ENCODE measurements at regions not wholly inside any gene's neighbourhood (a gene's known extent, or its start where the extent isn't known, plus 50 kb on each side); places are given as distances from the start of the nearest gene placed in this dataset.

GRCh38 chr11:110795112-110795624, 82.9 kb upstream of the ARHGAP20 start:
- H3K27ac ChIP-seq (ENCODE audit: low read depth, low read length, severe bottlenecking), result no peak overlapping the region
- 67% methylated on average over 1 of the region's 1 CpG; no CpG with 5 or more reads in 1 of the 2 experiments for WGBS, 2 experiments (ENCODE audit: insufficient coverage in 2 of 2)
- no peaks in the 10 kb centered on the region for H3K9me3 ChIP-seq (ENCODE audit: control insufficient read depth, low read length)
- no peaks in the 10 kb centered on the region for H3K4me1 ChIP-seq (ENCODE audit: control insufficient read depth, insufficient read depth, low read length, poor library complexity, severe bottlenecking)
- H3K36me3 ChIP-seq (ENCODE audit: control insufficient read depth, insufficient read depth, low read length), result no peaks in the 10 kb centered on the region
- H3K4me3 ChIP-seq (ENCODE audit: extremely low read depth, insufficient read depth, low read length, poor library complexity, severe bottlenecking), result no peak overlapping the region

DNA sequence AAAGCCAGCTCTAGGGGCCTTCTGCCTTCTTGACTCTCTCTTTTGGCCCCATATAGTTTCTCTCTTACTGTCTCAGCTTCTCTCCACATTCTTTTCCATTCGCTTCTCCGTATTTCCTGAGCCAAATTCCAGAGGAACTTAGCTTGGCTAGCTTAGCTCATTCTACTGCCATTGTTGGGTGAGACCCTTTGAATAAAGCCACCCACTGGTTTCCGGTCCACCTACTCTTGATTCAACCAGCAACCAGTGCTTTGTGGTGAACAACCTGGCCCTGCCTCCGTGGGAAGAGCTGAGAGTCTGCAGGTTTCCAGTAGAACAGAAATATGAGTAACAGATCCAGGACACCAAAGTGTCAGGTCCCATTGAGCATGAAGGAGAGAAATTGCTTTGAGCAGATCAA, 81.3 kb upstream of the ARHGAP20 start:
- 79 to 85% methylated on average over 4 of the region's 4 CpGs for WGBS, 2 experiments (ENCODE audit: insufficient coverage in 2 of 2)
- H3K27ac ChIP-seq (ENCODE audit: low read depth, low read length, severe bottlenecking), result no peak overlapping the region
- no peaks in the 10 kb centered on the region for H3K36me3 ChIP-seq (ENCODE audit: control insufficient read depth, insufficient read depth, low read length)
- H3K9me3 ChIP-seq (ENCODE audit: control insufficient read depth, low read length), result no peaks in the 10 kb centered on the region
- no peaks in the 10 kb centered on the region for H3K4me1 ChIP-seq (ENCODE audit: control insufficient read depth, insufficient read depth, low read length, poor library complexity, severe bottlenecking)
- H3K4me3 ChIP-seq (ENCODE audit: extremely low read depth, insufficient read depth, low read length, poor library complexity, severe bottlenecking), result no peak overlapping the region

- Histone ChIP-seq H3K9me3 (ENCODE audit: control insufficient read depth, low read length) (no peaks in the 10 kb centered on the region), H3K4me1 (ENCODE audit: control insufficient read depth, insufficient read depth, low read length, poor library complexity, severe bottlenecking) (no peaks in the 10 kb centered on the region), H3K4me3 (ENCODE audit: extremely low read depth, insufficient read depth, low read length, poor library complexity, severe bottlenecking) (no peak overlapping the region), H3K27ac (ENCODE audit: low read depth, low read length, severe bottlenecking) (no peak overlapping the region), H3K36me3 (ENCODE audit: control insufficient read depth, insufficient read depth, low read length) (no peaks in the 10 kb centered on the region)
- WGBS, 2 experiments (ENCODE audit: insufficient coverage in 2 of 2), result 100% methylated on average over 1 of the region's 1 CpG; no CpG with 5 or more reads in 1 of the 2 experiments
Measured at GRCh38 chr11:110791621-110792020, 79.4 kb upstream of the ARHGAP20 start.

DNA sequence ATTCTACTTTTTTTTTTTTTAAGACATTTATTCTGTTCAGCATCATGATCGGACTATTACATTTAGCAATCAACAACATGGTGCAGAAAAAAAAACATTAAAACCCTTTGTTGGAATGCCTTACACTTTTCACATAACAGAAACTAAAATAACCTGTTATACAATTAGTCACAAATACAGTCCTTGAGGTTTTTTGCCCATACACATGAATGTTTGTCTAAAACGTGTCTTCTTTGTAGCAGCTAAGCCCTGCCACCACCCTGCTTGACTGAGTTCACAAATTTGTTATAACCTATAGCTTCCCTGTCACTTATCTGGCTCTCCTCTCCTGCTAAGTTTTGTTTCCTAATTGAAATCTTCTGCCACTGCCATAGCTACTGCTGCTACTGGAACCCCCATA, 75.4 kb upstream of the ARHGAP20 start:
- no peaks in the 10 kb centered on the region for H3K4me1 ChIP-seq (ENCODE audit: control insufficient read depth, insufficient read depth, low read length, poor library complexity, severe bottlenecking)
- no peaks in the 10 kb centered on the region for H3K9me3 ChIP-seq (ENCODE audit: control insufficient read depth, low read length)
- H3K36me3 ChIP-seq (ENCODE audit: control insufficient read depth, insufficient read depth, low read length), result no peaks in the 10 kb centered on the region
- no peak overlapping the region for H3K4me3 ChIP-seq (ENCODE audit: extremely low read depth, insufficient read depth, low read length, poor library complexity, severe bottlenecking)
- 81 to 94% methylated on average over 2 of the region's 2 CpGs for WGBS, 2 experiments (ENCODE audit: insufficient coverage in 2 of 2)
- no peak overlapping the region for H3K27ac ChIP-seq (ENCODE audit: low read depth, low read length, severe bottlenecking)

DNA sequence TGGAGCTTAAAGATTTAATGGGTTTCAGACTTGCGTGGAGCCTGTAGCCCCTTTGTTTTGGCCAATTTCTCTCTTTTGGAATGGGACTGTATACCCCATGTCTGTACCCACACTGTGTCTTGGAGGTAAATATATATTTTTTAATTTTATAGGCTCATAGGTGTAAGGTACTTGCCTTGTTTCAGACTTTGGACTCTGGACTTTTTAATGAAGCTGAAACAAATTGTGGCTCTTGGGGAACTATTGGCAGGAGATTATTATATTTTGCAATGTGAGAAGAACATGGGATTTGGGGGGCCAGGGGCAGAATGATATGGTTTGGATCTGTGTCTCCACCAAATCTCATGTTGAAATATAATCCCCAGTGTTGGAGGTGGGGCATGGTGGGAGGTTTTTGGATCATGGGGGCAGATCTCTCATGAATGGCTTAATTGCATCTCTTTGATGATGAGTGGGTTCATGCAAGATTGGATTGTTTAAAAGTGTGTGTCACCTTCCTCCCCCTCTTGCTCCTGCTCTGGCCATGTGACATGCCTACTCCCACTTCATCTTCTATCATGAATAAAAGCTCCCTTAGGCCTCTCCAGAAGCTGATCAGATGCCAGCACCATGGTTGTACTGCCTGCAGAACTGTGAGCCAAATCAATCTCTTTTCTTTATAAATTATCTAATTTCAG, 74.1 kb upstream of the ARHGAP20 start:
- Histone ChIP-seq H3K9me3 (ENCODE audit: control insufficient read depth, low read length) (no peaks in the 10 kb centered on the region), H3K4me1 (ENCODE audit: control insufficient read depth, insufficient read depth, low read length, poor library complexity, severe bottlenecking) (no peaks in the 10 kb centered on the region), H3K36me3 (ENCODE audit: control insufficient read depth, insufficient read depth, low read length) (no peaks in the 10 kb centered on the region), H3K4me3 (ENCODE audit: extremely low read depth, insufficient read depth, low read length, poor library complexity, severe bottlenecking) (no peak overlapping the region), H3K27ac (ENCODE audit: low read depth, low read length, severe bottlenecking) (no peak overlapping the region)
- WGBS, 2 experiments (ENCODE audit: insufficient coverage in 2 of 2), result 71% methylated on average over 1 of the region's 1 CpG; no CpG with 5 or more reads in 1 of the 2 experiments

- H3K9me3 ChIP-seq (ENCODE audit: control insufficient read depth, low read length), result no peaks in the 10 kb centered on the region
- H3K4me3 ChIP-seq (ENCODE audit: extremely low read depth, insufficient read depth, low read length, poor library complexity, severe bottlenecking), result no peak overlapping the region
- H3K27ac ChIP-seq (ENCODE audit: low read depth, low read length, severe bottlenecking), result no peak overlapping the region
- WGBS, 2 experiments (ENCODE audit: insufficient coverage in 2 of 2), result 70 to 87% methylated on average over 2 of the region's 2 CpGs
- no peaks in the 10 kb centered on the region for H3K4me1 ChIP-seq (ENCODE audit: control insufficient read depth, insufficient read depth, low read length, poor library complexity, severe bottlenecking)
- H3K36me3 ChIP-seq (ENCODE audit: control insufficient read depth, insufficient read depth, low read length), result no peaks in the 10 kb centered on the region
Measured at GRCh38 chr11:110785398-110785797, 73.2 kb upstream of the ARHGAP20 start.

DNA sequence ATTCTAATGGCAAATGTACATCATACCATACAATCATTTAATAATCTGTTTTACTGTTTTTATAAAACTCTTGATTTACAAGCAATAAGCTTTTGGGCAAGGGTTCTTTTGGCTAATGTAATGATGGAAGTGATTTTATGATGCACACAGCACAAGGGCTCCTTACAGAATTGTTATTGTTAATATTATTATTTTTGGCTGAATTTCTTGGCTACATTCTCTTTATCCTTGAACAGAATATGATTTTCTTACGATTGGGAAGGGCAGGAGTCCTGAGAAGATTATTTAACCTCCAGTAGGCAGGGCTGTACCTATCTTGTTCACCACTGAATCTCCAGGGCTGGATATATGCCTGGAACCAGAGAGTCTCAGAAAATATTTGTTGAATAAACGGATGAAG, 70.4 kb upstream of the ARHGAP20 start:
- no peaks in the 10 kb centered on the region for H3K4me1 ChIP-seq (ENCODE audit: control insufficient read depth, insufficient read depth, low read length, poor library complexity, severe bottlenecking)
- no peak overlapping the region for H3K27ac ChIP-seq (ENCODE audit: low read depth, low read length, severe bottlenecking)
- no peak overlapping the region for H3K4me3 ChIP-seq (ENCODE audit: extremely low read depth, insufficient read depth, low read length, poor library complexity, severe bottlenecking)
- H3K9me3 ChIP-seq (ENCODE audit: control insufficient read depth, low read length), result no peaks in the 10 kb centered on the region
- WGBS, 2 experiments (ENCODE audit: insufficient coverage in 2 of 2), result 80% methylated on average over 1 of the region's 2 CpGs; no CpG with 5 or more reads in 1 of the 2 experiments
- no peaks in the 10 kb centered on the region for H3K36me3 ChIP-seq (ENCODE audit: control insufficient read depth, insufficient read depth, low read length)

DNA sequence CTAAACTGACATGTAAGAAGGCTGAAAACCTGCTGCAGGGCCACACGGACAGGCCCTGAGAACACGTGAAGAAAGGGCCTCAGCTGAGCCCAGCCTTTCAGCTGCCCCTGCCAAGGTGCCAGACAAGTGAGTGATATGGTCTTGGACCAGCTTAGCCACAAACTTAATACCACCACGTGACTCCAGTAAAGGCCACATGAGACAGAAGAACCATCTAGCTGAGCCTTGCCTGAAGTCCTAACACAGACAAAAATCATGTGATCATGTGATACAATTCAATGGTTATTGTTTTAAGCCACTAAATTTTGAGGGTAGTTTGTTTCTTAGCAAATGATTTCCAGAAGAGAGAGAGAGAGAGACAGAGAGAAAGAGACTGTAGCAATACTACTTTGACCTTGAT, 66.9 kb upstream of the ARHGAP20 start:
- Histone ChIP-seq H3K4me3 (ENCODE audit: extremely low read depth, insufficient read depth, low read length, poor library complexity, severe bottlenecking) (no peak overlapping the region), H3K36me3 (ENCODE audit: control insufficient read depth, insufficient read depth, low read length) (no peaks in the 10 kb centered on the region), H3K4me1 (ENCODE audit: control insufficient read depth, insufficient read depth, low read length, poor library complexity, severe bottlenecking) (no peaks in the 10 kb centered on the region), H3K27ac (ENCODE audit: low read depth, low read length, severe bottlenecking) (no peak overlapping the region), H3K9me3 (ENCODE audit: control insufficient read depth, low read length) (no peaks in the 10 kb centered on the region)
- WGBS, 2 experiments (ENCODE audit: insufficient coverage in 2 of 2), result 70 to 76% methylated on average over 2 of the region's 3 CpGs

DNA sequence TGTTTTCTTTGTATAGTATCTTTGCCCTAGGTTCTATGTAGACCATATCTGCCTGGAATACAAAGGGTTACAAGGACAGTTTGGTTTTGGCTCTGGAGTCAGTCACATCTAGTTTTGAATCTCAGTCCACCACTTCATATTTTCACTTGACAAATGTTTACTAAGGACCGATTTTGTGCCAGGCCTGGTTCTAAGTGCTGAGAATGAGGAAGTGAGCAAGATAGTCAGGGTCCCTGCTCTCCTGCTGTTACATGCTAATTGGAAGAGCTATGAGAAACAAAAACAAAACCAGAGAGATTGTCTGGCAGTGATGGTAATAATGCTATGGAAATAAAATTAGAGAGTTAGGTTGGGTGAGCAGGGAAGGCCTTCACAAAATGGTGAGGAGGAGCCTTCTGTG, 66.1 kb upstream of the ARHGAP20 start:
- no peaks in the 10 kb centered on the region for H3K4me1 ChIP-seq (ENCODE audit: control insufficient read depth, insufficient read depth, low read length, poor library complexity, severe bottlenecking)
- H3K9me3 ChIP-seq (ENCODE audit: control insufficient read depth, low read length), result no peaks in the 10 kb centered on the region
- H3K27ac ChIP-seq (ENCODE audit: low read depth, low read length, severe bottlenecking), result no peak overlapping the region
- no peaks in the 10 kb centered on the region for H3K36me3 ChIP-seq (ENCODE audit: control insufficient read depth, insufficient read depth, low read length)
- no peak overlapping the region for H3K4me3 ChIP-seq (ENCODE audit: extremely low read depth, insufficient read depth, low read length, poor library complexity, severe bottlenecking)
- 80 to 100% methylated on average over 1 of the region's 1 CpG for WGBS, 2 experiments (ENCODE audit: insufficient coverage in 2 of 2)

DNA sequence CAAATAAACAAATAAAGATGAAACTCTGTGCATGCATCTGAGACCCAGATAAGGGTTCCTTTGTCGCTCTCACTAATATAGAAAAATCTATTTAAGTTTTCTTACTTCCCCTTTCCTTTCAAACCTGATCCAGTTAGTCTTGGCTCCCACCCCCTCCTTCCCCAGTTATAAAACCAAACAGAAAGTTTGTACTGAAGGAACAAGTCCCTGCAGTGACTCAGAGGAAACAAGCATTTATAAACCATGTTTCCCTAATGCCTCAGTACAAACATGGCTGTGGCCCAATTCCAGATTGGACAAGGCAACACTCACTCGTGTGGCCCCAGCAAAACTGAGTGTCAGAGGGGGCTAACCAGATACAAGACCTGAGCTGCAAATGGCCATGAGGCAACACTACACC, 65.5 kb upstream of the ARHGAP20 start:
- H3K4me3 ChIP-seq (ENCODE audit: extremely low read depth, insufficient read depth, low read length, poor library complexity, severe bottlenecking), result no peak overlapping the region
- H3K36me3 ChIP-seq (ENCODE audit: control insufficient read depth, insufficient read depth, low read length), result no peaks in the 10 kb centered on the region
- 67 to 89% methylated on average over 1 of the region's 2 CpGs for WGBS, 2 experiments (ENCODE audit: insufficient coverage in 2 of 2)
- no peak overlapping the region for H3K27ac ChIP-seq (ENCODE audit: low read depth, low read length, severe bottlenecking)
- H3K9me3 ChIP-seq (ENCODE audit: control insufficient read depth, low read length), result no peaks in the 10 kb centered on the region
- no peaks in the 10 kb centered on the region for H3K4me1 ChIP-seq (ENCODE audit: control insufficient read depth, insufficient read depth, low read length, poor library complexity, severe bottlenecking)

- Histone ChIP-seq H3K36me3 (ENCODE audit: control insufficient read depth, insufficient read depth, low read length) (no peaks in the 10 kb centered on the region), H3K4me1 (ENCODE audit: control insufficient read depth, insufficient read depth, low read length, poor library complexity, severe bottlenecking) (no peaks in the 10 kb centered on the region), H3K9me3 (ENCODE audit: control insufficient read depth, low read length) (no peaks in the 10 kb centered on the region), H3K4me3 (ENCODE audit: extremely low read depth, insufficient read depth, low read length, poor library complexity, severe bottlenecking) (no peak overlapping the region), H3K27ac (ENCODE audit: low read depth, low read length, severe bottlenecking) (no peak overlapping the region)
- WGBS, 2 experiments (ENCODE audit: insufficient coverage in 2 of 2), result 88 to 92% methylated on average over 2 of the region's 2 CpGs
Measured at GRCh38 chr11:110776081-110776480, 63.8 kb upstream of the ARHGAP20 start.

Data from mesodermal cell (in vitro differentiated cells).